Renal cortex interstitium (tissue), 11 donors: ENCODE measurements at regions not wholly inside any gene's neighbourhood (a gene's known extent, or its start where the extent isn't known, plus 50 kb on each side); places are given as distances from the start of the nearest gene placed in this dataset.

ENCODE experiments used
- DNase-seq, 11 donors: peaks; one replicate each; pipeline ENCODE4 v3.0.0-alpha.2; 2013; ENCODE audit warnings: low read depth in 9 of 11, low spot score in 4 of 11; ENCODE audit errors: extremely low read depth in 1 of 11

DNA sequence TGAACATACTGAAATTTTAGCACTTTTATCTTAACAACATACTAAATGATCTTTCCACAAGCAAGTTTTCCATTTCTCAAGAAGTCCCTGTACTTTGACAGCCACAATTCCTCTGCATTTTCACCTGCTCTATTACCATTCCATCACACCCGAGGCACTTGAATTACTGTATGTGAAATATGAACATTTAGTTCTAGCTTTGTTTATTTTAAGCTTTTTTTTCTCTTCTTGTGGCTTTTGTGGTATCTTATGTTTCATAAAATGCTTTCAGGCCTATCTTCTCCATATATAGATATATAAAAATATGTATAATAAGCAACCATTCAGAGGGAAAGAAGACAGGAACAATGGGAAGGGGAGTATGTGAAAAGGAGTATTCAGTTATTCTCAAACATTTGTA, 693.9 kb downstream of the SATB2 start:
- no peak for DNase-seq

DNA sequence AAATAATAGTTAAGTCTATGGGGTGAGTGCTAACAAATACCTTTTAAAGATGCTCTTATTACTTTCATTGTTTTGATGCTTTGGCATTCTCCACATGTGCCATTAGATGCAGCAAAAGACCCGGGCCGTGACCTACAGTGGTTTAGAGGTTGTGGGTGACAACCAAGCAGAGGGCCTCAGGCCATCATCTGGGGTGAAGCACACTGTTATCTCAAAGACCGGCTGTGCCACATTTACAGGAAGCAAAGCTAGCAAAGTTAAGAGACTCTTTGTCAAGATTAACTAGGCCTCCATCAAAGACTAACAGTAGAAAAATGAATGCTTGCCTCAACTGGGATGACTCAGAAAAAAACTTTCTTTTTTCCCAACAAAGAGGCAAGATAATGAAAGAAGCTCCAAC, 695.3 kb downstream of the SATB2 start:
- DNase-seq = no peak

DNA sequence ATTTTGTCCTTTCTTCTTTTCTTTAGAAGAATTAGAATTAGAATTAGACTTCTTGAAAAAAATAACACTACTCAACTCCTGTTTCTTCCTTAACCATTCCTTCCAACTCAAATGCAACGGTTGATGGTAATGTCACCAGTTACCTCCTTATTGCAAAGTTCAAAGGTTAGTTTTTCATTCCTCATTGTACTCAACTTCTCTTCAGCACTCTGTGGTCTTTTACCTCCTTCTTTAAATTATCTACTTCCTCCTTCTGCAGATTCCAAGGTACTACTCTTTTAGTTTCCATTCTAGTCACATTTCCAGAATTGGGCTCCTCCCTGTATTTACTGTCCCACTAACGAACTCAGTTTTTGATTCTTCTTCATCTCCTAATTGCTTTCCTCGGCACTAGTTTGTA, 700.7 kb downstream of the SATB2 start:
- DNase-seq = no peak

DNA sequence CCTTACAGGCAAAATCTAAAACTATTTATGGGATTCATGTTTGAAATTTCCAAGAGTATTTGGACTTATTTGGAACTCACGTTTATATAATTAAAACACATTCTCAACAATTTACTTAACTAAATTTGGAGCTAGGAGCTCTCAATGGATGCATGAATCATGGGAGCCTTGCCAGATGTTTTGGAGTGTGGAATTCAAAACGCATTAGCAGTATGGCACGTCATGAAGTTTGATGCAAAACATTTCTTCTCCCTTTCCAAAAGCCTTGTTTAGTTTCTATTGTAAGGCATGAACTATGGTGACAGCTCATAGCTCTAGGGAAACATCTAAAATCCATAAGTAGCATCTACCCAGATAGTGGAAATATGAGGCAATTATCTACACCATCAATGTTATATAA, 701.6 kb downstream of the SATB2 start:
- no peak for DNase-seq

- no peak for DNase-seq
These were observed 704.6 kb downstream of the SATB2 start for GRCh38 chr2:198753101-198753500.

DNA sequence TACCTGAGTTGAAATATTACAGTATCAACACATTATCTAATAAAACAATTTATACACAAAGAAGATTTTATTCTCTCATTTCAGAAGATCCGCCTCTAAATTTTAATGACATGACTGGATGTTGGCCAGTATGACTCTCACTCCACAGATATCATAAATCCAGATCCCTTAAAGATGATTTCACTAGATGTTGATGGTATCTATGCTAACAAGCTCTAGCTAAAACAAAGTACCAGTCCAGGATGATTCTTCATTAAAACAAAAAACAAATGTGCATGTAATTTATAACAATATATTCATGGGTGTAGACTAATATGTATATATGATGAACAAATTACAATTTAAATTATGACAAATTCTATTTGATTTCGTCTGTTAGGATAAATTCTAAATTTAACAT, 708.4 kb downstream of the SATB2 start:
- no peak for DNase-seq

GRCh38 chr2:198731842-198732399, 725.8 kb downstream of the SATB2 start:
- no peak for DNase-seq

DNA sequence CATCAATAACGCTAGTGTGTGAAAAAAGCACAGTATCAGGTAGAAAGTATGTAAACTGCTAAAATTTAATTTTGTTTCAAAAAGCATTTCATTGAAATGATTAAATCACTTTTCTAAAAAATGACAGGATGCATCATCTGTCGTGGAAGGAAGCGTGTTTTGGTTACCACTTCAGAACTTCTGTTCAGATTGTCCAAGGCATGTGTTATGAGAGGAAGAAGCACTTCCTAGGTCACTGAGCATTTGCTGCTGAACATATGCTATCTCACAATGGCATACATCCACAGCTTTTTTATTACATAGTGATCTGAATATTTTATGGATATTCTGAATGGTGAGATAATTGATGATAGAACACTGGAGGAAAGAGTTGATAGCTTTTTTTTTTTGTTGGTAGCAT, 737.5 kb downstream of the SATB2 start:
- DNase-seq = no peak

GRCh38 chr2:198717451-198717850, 740.3 kb downstream of the SATB2 start:
- DNase-seq = no peak

DNA sequence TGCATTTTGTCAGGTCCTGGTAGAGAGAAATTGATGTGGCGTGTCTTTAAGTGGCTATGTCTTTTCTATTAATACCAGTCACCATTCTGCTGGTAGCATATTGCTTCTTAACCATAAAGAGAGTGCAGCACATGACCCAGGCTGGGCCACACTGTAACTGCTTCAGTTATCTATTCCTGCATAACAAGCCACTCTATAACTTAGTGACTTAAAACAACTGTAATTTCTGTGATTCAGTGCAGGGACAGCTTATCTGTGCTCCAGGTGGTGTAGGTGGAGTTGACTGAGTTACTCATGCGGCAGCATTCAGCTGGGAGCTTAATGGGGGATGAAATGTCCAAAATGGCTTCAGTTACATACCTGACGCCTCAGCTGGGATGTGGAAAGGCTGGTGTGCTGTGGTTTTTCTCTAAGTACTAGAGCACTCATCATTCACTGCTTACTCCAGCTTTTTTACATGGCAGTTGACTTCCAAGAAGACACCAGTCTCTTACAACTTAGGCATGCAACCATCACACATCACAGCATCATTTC, 742.4 kb downstream of the SATB2 start:
- DNase-seq = peak in 7 of 11 donors; percentile 8 to 36 (median 26)

- no peak for DNase-seq
These were observed 745.3 kb downstream of the SATB2 start for GRCh38 chr2:198712485-198712884.

DNA sequence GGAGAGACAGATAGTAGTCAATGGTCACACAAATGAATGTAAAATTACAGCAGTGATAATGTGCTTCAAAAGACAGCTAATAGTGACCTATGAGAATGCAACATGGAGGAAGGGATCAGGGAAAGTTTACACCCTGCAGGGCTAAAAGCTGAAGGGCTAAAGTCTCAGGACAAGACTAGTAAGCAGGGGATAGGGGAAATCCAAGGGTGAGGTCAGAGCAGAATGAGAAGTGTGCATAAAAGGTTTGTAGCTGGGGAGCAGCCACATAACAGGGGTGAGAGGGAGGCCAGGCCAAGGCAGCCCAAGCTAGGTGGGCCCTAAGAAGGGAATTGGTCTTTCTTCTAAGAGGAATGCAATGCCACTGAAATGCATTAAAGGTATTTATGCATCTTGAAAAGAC, 746.3 kb downstream of the SATB2 start:
- DNase-seq = no peak

DNA sequence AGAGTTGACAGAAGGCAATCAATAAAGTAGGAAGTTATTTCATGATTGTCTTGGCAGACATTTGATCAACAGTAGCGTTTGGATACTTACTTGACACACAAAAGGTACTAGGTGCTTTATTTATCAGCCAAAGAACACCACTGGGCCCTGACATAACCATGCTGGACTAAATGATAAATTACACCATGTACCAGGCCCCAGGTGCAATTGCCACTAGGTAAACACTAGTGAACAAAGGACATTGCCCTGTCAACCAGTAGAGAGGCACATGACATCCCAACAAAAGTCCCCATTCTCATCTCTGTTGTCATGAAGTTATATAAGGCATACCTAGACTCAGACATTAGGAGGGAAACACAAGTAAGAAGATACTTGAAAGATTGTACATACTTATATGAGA, 747.2 kb downstream of the SATB2 start:
- DNase-seq = no peak

GRCh38 chr2:198706476-198707082, 751.2 kb downstream of the SATB2 start:
- DNase-seq = peak in 1 of 11 donors; percentile 3

DNA sequence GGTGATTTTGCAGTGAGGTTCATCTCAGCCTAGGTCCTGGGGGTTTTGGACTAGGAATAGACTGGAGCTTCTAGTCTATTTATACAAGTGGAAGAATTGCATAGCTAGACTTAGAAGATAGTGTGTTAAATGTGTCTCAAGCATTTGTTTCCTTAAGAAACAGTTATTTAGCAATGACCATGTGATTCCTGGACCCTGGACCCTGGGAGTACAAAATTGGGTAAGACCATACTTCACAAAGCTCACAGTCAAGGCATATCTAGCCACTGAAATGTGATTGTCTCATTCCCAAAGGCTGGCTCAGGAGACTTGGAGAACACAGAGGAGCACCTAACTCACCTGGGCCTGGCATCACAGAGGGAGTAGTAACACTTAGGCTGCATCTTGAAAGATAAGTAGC, 754.5 kb downstream of the SATB2 start:
- no peak for DNase-seq

DNA sequence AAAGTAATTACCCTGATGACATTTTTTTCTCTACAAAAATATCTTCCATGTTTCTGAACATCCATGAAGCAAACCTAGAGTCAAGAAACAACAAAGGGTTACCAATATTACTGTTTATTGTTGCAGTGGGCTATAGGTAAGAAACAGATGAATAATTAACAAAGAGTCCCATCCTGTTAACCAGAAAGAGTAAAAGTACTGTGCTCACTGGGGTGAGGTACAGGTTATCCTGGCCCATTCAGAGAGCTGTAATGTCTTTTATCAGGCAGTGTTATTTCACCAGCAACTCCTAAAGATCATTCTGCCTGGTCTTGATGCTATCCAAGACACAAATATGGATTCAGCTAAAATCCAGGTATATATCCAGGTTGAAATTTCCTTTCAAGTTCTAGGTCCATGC, 754.9 kb downstream of the SATB2 start:
- no peak for DNase-seq

DNA sequence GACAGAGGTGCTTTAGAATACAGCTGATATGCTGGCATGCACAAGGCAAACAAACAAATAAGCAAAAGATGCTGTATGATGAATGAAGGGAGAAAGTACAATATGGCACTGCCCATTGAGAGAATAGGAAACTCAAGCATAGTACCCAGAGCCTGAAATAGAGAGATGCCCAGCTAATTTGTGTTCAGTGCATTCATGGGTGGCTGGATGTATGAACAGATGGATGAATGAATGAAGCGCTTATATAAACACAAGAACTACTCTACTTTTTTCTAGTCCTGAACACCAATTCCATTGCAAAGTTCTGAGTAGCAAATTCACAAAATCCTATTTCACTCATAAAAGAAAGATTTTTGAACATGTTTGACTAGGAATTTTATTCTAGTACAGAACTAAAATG, 756.3 kb downstream of the SATB2 start:
- DNase-seq = no peak

GRCh38 chr2:198700319-198700718, 757.4 kb downstream of the SATB2 start:
- no peak for DNase-seq

GRCh38 chr2:198698230-198698629, 759.5 kb downstream of the SATB2 start:
- DNase-seq = no peak

- DNase-seq = no peak
These were observed 759.9 kb downstream of the SATB2 start for GRCh38 chr2:198697794-198698193.

DNA sequence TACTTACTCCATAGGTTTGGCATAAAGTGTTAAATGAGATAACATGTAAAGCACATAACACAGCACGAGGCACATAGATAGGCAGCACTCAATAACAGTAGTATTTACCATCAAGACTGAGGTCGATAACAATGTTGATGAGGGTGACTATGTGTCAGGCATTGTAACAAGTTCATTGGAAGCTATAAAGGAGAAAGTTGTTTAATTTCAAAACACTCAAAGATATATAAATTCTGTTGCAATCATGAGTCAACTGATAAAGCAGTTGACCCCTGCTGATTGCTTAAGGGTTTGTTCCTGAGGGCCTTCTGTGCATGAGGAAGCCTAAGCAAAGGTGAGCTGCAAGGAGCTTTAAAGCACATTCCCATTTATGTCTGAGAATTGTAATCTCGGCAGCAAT, 760.5 kb downstream of the SATB2 start:
- DNase-seq = no peak
